ENCODE measurements at regions not wholly inside any gene's neighbourhood (a gene's known extent, or its start where the extent isn't known, plus 50 kb on each side); places are given as distances from the start of the nearest gene placed in this dataset.

GRCh38 chr12:39033782-39034181 lies 128.4 kb upstream of the CPNE8 start:
- no peak for DNase-seq (ENCODE audit: low spot score)
- POLR2A ChIA-PET (ENCODE audit: low non-redundant PET), result no interaction called here
- TF ChIP-seq CTCF (conservative IDR thresholded peaks at IDR 0.05; ENCODE audit: low read depth), result no peak
- H3K27ac ChIP-seq, result no peak overlapping the region
- CTCF ChIA-PET, result interaction anchor here (1.0 kb wide), 1 partner anchor 13 kb away, joined by 4 read pairs; no protein-coding TSS in a partner anchor

- POLR2A ChIA-PET (ENCODE audit: low non-redundant PET), result no interaction called here
- DNase-seq (ENCODE audit: low spot score), result no peak
- TF ChIP-seq CTCF (conservative IDR thresholded peaks at IDR 0.05; ENCODE audit: low read depth), result no peak
- CTCF ChIA-PET, result interaction anchor here (0.7 kb wide), 1 partner anchor 492 kb away, joined by 3 read pairs; no protein-coding TSS in a partner anchor
- H3K27ac ChIP-seq, result no peak overlapping the region
Observed at GRCh38 chr12:39032448-39032847, 127.1 kb upstream of the CPNE8 start.

GRCh38 chr12:39032034-39032433 lies 126.6 kb upstream of the CPNE8 start:
- ChIA-PET CTCF (interaction anchor here (0.7 kb wide), 1 partner anchor 491 kb away, joined by 3 read pairs; no protein-coding TSS in a partner anchor), POLR2A (ENCODE audit: low non-redundant PET) (no interaction called here)

GRCh38 chr12:39028382-39028781 lies 123.0 kb upstream of the CPNE8 start:
- no peak for DNase-seq (ENCODE audit: low spot score)
- no peak overlapping the region for H3K27ac ChIP-seq
- ChIA-PET CTCF (no interaction called here), POLR2A (ENCODE audit: low non-redundant PET) (no interaction called here)
- no peak for TF ChIP-seq CTCF (conservative IDR thresholded peaks at IDR 0.05; ENCODE audit: low read depth)

More at GRCh38 chr12:39032034-39032433, 126.6 kb upstream of the CPNE8 start:
- no peak for DNase-seq (ENCODE audit: low spot score)
- no peak for TF ChIP-seq CTCF (conservative IDR thresholded peaks at IDR 0.05; ENCODE audit: low read depth)
- no peak overlapping the region for H3K27ac ChIP-seq

- H3K27ac ChIP-seq, result no peak overlapping the region
- ChIA-PET POLR2A (ENCODE audit: low non-redundant PET) (no interaction called here), CTCF (no interaction called here)
- no peak for TF ChIP-seq CTCF (conservative IDR thresholded peaks at IDR 0.05; ENCODE audit: low read depth)
- DNase-seq (ENCODE audit: low spot score), result no peak
Observed at GRCh38 chr12:39012870-39013269, 107.5 kb upstream of the CPNE8 start.

GRCh38 chr12:39011166-39011565 lies 105.8 kb upstream of the CPNE8 start:
- POLR2A ChIA-PET (ENCODE audit: low non-redundant PET), result no interaction called here
- H3K27ac ChIP-seq, result no peak overlapping the region
- CTCF ChIA-PET, result no interaction called here
- TF ChIP-seq CTCF (conservative IDR thresholded peaks at IDR 0.05; ENCODE audit: low read depth), result no peak
- no peak for DNase-seq (ENCODE audit: low spot score)

GRCh38 chr12:39010406-39010805 lies 105.0 kb upstream of the CPNE8 start:
- ChIA-PET POLR2A (ENCODE audit: low non-redundant PET) (no interaction called here), CTCF (no interaction called here)
- no peak for DNase-seq (ENCODE audit: low spot score)
- H3K27ac ChIP-seq, result no peak overlapping the region
- TF ChIP-seq CTCF (conservative IDR thresholded peaks at IDR 0.05; ENCODE audit: low read depth), result no peak

Measured in RWPE1 (cell line).